GM19372 (cell line): ENCODE measurements at regions not wholly inside any gene's neighbourhood (a gene's known extent, or its start where the extent isn't known, plus 50 kb on each side); places are given as distances from the start of the nearest gene placed in this dataset.

Source experiments
- ATAC-seq: cut with Tn5 transposase; IDR thresholded peaks from one replicate; pipeline ENCODE4 v1.9.1; 2021; ENCODE audit warnings: mild to moderate bottlenecking, low read depth, moderate library complexity; ENCODE audit not compliant: unreplicated experiment

DNA sequence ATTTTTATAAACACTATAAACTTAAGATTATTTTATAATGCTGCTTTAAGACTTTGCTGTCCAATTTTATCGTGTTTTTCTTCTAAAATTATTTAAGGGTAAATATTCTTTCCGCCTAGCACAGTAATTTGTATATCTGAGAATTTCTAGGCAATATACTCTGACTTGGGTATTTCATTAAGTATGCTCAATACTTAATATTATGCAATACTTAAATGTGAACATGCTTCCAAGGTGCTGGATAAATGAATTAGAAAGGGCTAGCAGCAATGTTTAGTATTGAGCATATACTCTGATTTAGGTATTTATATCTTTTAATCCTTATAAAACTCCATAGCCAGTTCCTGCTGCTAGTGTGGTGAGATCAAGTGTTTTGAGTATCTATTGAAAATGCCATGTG, 60.3 kb upstream of the ANO3 start:
- no peak for ATAC-seq

DNA sequence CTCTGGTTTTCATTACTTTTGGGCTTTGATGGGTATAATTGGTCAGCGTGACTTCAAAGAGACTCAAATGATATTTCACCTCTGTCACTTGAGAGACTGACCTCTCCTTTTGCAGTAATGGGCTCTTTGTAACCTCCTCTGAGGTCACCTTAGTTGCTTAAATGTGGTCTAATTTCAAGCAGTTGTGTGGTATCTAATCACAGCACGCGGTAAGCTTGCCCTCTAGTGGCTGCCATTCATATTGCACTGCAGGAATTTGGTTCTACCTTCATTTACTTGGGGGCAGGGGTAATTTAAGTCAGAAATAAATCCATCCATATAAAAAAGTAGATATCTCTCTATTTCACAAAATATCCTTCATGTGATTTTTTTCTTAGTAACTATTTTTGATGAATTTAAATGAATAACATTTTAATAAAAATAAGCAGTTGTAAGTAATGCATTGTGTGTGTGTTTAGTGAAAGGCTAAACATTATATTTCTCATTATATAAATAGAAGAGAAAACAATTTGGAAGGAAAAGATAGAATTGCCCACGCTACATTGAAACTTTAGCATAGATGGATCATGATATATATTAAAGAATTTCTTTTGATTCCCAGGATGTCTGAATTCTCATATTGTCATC, 55.0 kb upstream of the ANO3 start:
- peak; percentile 90 for ATAC-seq

DNA sequence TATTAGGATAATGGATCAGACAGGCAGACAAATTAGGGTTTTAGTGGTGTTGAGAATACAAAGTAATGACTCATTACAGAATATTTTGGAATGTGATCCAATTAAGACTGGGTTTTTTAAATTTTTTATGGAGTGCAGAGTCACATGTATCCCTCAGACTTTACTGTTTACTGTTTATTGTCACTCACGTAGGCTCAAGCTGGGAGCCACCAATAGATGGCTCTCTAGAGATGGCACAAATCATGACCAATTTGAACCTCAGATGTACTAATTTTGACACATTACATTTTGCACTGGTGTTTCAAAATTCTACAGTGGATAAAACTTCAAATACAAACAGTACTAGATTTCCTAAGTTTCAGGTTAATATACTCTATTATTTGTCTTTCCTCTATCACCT, 53.6 kb upstream of the ANO3 start:
- ATAC-seq, result no peak
